ENCODE measurements at regions not wholly inside any gene's neighbourhood (a gene's known extent, or its start where the extent isn't known, plus 50 kb on each side); places are given as distances from the start of the nearest gene placed in this dataset.

- no peak for DNase-seq (ENCODE audit: low read depth in 4 of 4, low spot score in 3 of 4)
These were observed 192.1 kb upstream of the KLF14 start for GRCh38 chr7:130926001-130926691.

- DNase-seq (ENCODE audit: low read depth in 4 of 4, low spot score in 3 of 4), result no peak
These were observed 193.1 kb upstream of the KLF14 start for GRCh38 chr7:130927062-130927461.

GRCh38 chr7:130927564-130927963, 193.6 kb upstream of the KLF14 start:
- DNase-seq (ENCODE audit: low read depth in 4 of 4, low spot score in 3 of 4), result no peak

GRCh38 chr7:130929896-130930659, 196.1 kb upstream of the KLF14 start:
- no peak for DNase-seq (ENCODE audit: low read depth in 4 of 4, low spot score in 3 of 4)

DNA sequence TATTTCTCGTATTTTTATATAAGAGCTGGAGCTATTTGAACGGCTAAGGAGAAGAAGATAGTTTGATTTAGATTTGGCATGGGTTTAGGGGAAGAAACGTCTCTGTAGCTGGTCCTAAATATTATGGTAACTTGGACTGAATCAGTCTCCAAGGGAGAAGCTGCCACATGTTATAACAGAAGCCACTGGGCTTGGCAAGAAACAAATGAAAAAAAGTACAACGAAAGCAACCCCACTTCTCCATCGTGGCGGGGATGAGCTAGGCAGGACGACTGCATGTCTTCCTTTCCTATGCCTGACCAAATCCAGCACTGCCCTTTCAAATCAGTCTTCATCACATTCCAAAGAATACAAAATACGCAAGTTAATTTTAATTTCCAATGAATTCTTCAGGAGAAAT, 196.7 kb upstream of the KLF14 start:
- no peak for DNase-seq (ENCODE audit: low read depth in 4 of 4, low spot score in 3 of 4)

DNA sequence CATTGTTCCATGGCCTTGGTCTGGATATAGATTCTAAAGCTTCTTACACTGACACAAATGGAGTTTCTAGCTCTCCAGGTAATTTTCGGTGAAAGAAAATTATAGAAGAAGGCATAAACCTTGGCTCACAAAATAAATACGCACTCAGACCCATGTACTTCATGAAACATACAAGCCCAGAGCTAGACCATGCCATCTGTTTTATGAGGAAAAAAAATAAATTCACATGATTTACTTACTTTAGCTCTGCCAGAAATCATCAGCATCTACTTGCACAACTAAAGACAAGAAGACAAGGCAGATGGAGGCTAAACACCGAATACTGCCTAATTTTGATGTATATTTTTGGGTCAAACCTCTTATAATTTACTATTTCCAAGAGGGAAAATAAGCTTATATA, 197.4 kb upstream of the KLF14 start:
- no peak for DNase-seq (ENCODE audit: low read depth in 4 of 4, low spot score in 3 of 4)

DNA sequence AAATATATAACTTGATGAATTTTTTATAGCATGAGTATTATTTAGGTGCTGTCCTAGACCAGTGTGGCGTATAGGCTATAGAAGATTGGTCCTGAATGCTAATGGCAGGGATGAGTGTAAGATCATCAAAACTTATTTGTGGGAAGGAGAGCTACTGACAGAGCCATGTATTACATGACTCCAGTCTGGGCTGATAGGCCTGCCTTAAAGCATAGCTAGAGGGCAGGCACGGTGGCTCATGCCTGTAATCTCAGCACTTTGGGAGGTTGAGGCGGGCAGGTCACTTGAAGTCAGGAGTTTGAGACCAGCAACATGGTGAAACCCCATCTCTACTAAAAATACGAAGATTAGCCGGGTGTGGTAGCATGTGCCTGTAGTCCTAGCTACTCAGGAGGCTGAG, 198.1 kb upstream of the KLF14 start:
- DNase-seq (ENCODE audit: low read depth in 4 of 4, low spot score in 3 of 4), result no peak

DNA sequence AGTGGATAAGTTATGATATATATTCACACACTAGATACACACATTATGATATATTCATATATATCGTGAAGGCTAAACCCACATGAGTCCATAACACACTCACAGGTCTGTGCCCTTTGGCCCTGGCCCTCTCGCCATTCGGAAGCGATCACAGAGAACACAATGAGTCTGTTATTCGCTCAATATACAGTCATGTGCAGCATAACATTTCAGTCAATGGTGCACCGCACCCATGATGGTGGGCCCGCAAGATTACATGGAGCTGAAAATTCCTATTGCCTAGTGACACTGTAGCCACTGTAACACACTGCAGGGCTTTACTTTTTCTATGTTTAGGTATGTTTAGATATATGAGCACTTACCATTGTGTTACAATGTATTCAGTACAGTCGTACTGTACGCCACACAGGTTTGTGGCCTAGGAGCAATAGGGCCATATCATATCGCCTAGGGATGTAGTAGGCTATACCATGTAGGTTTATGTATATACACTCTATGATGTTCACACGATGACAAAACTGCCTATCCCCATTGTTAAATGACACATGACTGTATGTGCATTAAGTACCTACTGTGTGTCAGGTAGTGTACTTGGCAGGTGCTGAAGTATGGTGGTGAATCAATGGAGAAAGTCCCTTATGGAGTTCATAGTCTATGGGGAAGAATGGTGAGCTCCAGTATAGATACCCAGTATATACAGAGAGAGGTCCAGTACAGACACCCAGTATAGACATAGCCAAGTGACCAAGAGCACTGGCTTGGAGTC, 198.8 kb upstream of the KLF14 start:
- no peak for DNase-seq (ENCODE audit: low read depth in 4 of 4, low spot score in 3 of 4)

GRCh38 chr7:130933919-130934318, 199.9 kb upstream of the KLF14 start:
- DNase-seq (ENCODE audit: low read depth in 4 of 4, low spot score in 3 of 4), result no peak

DNA sequence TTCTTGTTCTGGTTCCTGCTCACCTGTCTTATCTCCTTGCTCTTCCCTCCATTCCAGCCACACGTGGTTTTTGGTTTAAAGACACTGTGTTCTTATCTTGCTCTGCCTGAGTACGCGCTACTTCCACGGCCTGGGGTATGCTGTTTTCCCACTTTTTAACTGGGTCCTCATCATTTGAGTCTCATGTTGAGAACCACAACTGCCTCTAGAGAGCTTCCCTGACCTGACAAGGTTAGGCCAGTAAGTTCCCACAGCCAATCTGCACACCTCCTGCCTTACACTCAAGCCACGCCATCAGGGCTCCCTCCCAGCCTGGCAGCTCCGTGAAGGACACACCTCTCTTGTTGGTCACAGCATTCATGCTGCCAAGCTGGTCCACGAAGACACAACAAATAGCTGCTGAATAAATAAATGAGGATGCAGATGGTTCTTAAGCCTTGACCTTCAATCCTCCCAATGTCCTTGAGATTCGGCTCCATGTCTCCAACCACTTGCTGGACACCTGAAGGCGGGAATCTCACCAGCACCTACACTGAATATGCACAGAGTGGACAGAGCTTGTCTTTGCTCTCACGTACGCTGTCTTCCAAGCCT, 201.7 kb upstream of the KLF14 start:
- DNase-seq (ENCODE audit: low read depth in 4 of 4, low spot score in 3 of 4), result no peak

GRCh38 chr7:130936202-130936931, 202.4 kb upstream of the KLF14 start:
- no peak for DNase-seq (ENCODE audit: low read depth in 4 of 4, low spot score in 3 of 4)

- DNase-seq (ENCODE audit: low read depth in 4 of 4, low spot score in 3 of 4), result no peak
These were observed 203.0 kb upstream of the KLF14 start for GRCh38 chr7:130937016-130937415.

- no peak for DNase-seq (ENCODE audit: low read depth in 4 of 4, low spot score in 3 of 4)
These were observed 203.8 kb upstream of the KLF14 start for GRCh38 chr7:130937830-130938229.

DNA sequence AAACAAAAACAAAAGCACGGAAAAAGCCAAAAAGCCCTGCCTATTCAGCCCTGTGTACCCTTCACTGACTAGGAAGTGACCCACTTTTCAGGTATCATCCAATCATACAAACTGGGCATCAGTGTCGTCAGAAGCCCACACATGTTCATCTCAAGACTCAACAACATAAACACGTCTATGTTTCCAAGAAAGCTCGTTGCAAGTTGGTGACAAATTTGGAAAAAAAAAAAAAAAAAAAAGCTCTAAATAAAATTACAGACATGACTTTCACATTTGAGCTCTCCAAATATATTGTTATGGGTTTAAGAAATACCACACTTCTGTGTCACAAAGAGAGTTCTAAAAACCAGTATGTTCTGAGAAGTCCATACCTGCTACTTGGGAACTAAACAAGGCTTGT, 204.7 kb upstream of the KLF14 start:
- DNase-seq (ENCODE audit: low read depth in 4 of 4, low spot score in 3 of 4), result no peak

DNA sequence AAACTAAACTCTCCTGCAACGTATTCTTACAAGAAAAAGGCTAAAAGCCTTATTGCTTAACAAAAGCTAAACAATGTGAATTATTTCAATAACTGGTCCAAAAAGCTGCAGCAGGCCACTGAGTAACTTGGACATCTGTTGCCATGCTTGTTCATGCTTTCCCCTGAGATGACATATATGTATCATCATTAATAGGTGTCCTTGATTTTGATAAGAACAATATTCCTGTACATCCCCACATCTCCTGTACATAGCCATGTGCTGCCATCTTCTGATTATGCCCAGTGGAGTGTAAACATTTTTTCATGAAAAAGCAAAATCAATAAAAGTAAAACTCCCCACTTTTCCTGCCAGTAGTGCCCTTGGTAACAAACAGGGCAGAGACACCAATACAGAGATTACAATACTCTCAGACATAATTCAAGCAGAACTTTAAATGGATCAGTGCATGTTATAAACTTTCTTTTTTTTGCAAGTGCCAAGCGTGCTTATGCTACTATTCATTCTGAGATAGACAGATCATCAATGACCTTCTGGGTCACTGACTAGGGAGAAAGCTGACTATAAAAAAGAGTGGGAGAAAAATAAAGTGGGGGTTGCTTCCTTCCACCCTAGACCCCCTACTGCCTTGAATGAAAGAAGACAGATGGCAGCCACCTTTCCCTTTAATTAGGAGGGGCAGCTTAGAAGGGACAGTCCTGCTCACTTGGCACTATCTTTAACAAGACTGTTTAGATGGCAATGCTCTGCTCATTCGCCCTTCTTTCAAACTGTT, 205.5 kb upstream of the KLF14 start:
- no peak for DNase-seq (ENCODE audit: low read depth in 4 of 4, low spot score in 3 of 4)

GRCh38 chr7:130940326-130940725, 206.3 kb upstream of the KLF14 start:
- no peak for DNase-seq (ENCODE audit: low read depth in 4 of 4, low spot score in 3 of 4)

DNA sequence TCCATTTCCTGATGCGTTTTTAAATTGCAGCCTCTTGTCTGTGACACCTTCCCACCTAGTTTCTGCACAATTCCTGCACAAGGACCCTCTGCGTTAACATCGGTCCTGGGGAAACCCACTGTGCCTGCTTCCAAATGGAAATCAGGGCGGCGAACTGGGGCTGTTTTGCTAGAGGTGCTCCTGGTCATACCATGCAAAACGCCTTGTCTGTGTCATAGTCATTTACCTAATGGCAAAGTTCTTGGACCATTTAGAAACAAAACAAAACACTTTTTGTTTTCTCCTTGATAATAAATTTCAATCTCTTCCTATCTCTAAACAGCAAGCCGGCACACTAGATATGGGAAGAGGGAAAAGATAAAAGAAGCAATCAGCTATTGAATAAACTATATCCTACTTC, 206.9 kb upstream of the KLF14 start:
- no peak for DNase-seq (ENCODE audit: low read depth in 4 of 4, low spot score in 3 of 4)

DNA sequence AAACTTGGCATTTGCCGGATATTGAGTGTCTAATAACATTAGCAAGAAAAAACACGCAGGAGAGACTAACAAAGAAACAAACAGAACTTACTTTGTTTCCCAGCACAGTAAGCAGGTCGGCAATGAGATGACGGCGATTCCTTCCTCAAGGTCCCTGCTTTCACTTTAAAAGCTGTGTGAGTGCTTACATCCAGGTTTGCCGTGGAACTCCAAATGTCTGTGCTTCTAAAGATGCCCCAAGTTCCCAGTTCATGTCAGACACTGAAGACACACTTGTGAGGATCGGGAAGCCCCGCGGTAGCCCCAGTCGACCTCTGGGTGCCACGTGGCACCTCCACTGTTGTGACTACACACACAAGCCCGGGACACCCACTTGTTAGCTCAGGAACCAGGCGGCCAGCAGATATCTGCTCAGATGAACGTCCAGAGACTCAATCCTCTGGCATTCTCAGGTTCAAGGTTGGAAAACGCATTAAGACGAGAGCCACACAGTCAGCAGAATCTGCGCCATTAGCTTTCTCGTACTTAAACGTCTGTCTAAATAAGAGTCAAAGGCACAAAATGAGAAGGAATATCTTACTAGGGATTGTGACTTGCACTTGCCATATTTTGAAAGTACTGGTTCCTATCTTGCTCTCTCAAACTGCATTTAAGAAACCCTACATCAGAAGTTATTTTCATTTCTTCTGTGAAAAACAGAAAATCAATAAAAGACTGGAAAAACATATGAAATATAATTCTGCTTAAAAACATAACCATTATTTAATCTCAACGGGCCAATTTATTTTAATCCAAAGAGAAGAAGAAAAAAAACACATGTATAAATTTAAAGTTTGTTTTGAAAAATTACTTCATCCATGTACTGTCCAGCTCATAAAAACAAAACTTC, 207.6 kb upstream of the KLF14 start:
- no peak for DNase-seq (ENCODE audit: low read depth in 4 of 4, low spot score in 3 of 4)
